Psoas muscle (tissue), 7 donors: ENCODE measurements at regions not wholly inside any gene's neighbourhood (a gene's known extent, or its start where the extent isn't known, plus 50 kb on each side); places are given as distances from the start of the nearest gene placed in this dataset.

Experiments
- ATAC-seq, 4 donors: fragments of 200-7000 bp; cut with Tn5 transposase; one replicate each; pipeline ENCODE4 v1.9.1; 2020; ENCODE audit warnings: moderate library complexity in 3 of 4, mild to moderate bottlenecking in 2 of 4
- DNase-seq, 2 donors: peaks; one replicate each; pipeline ENCODE4 v3.0.0-alpha.2; 2020
- H3K27ac ChIP-seq: fragments of 200-600 bp; one replicate; pipeline ENCODE4 v1.8.0; 2022
- H3K27me3 ChIP-seq, 3 donors: fragments of 200-600 bp in 1 of 3; one replicate each; pipeline versions ENCODE4 v1.6.1 to v1.8.0; 2013 to 2022; ENCODE audit warnings: low read length in 2 of 3, mild to moderate bottlenecking in 2 of 3, moderate library complexity in 1 of 3; ENCODE audit not compliant: insufficient read depth in 3 of 3
- H3K36me3 ChIP-seq, 2 donors: fragments of 200-600 bp in 1 of 2; one replicate each; pipeline versions ENCODE4 v1.6.1 to v1.8.0; 2013 to 2022; ENCODE audit warnings: low read depth in 1 of 2, mild to moderate bottlenecking in 1 of 2, moderate library complexity in 1 of 2; ENCODE audit not compliant: insufficient read depth in 1 of 2
- H3K4me1 ChIP-seq: fragments of 200-600 bp; one replicate; pipeline ENCODE4 v1.8.0; 2022
- H3K4me3 ChIP-seq: fragments of 200-600 bp; one replicate; pipeline ENCODE4 v1.8.0; 2022; ENCODE audit warnings: mild to moderate bottlenecking
- H3K9me3 ChIP-seq: fragments of 200-600 bp; one replicate; pipeline ENCODE4 v1.8.0; 2022
- WGBS, 3 donors: extraction: QIAGEN DNeasy Blood & Tissue Kit; methylation state at CpG; one replicate each; pipeline versions ENCODE4 v1.1.6 to v1.1.7; 2013; 5-methylcytosine and 5-hydroxymethylcytosine counted together
- intact Hi-C, 2 donors: fragments of 100-400 bp; cut with DNase I; formaldehyde crosslinking; loops; one replicate each; pipeline versions ENCODE4 v1.11.0 to v1.14.2; 2022
- TF ChIP-seq, protein P1 (sequence below): fragments of 200-600 bp; IDR thresholded peaks from one replicate; pipeline ENCODE4 v1.8.0; 2022; ENCODE audit warnings: antibody characterized with exemption
- donor health status: healthy with polysubstance abuse.
- donor health status: DM: no; HTN: no; CAD: no; lungs with moderate emphysema.
- donor health status: Bipolar disorder and iron deficiency.
- donor health status: healthy.
- donor health status: DM: yes; HTN: yes; CAD: no.
- donor health status: DM: no; HTN: no; CAD: no.
- donor health status: DM: yes; HTN: yes; CAD: no.

DNA sequence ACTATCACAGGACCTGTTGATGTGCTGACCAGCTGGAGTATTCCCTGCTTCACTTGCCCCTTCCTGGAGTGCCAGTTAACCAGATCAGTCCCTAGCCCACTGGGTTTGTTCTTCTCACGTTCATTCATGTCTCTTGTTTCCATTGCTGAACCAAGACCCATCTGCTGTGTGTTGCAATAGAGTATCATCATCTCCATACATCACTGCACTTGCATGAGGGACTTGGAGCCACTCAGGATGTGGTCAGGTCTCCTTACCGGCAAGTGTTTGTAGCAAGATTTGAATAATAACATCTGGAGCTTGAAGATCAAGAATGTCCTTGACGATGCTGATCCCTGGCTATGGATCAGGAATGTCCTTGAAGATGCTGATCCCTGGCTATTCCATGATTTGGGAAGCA, 358.6 kb downstream of the IRX1 start:
- no peak for DNase-seq

DNA sequence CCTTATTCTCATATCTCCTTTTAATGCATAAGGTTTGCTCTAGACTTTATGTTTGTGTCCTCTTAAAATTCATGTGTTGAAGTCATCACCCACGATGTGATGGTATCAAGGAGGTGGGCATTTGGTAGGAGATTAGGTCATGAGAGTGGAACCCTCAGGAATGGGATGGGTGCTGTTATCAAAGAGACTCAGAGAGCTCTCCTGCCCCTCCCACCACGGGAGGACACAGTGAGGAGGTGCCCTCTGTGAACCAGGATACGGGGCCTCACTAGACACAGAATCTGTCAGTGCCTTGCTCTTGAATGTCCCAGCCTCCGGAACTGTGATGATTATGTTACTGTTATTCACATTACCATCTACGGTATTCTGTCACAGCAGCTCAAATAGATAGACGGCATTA, 359.0 kb downstream of the IRX1 start:
- intact Hi-C loops, result no loop called here
- Histone ChIP-seq H3K4me1 (no peaks in the 10 kb centered on the region), H3K27ac (no peak overlapping the region), H3K36me3 (no peaks in the 10 kb centered on the region), H3K9me3 (no peaks in the 10 kb centered on the region), H3K4me3 (no peak overlapping the region), H3K27me3 (no peaks in the 10 kb centered on the region)
- no peak for DNase-seq
- 65 to 68% (median 67%) methylated on average over 6 of the region's 6 CpGs for WGBS, 3 donors
- ATAC-seq, result no peak
- TF ChIP-seq, protein P1, sequence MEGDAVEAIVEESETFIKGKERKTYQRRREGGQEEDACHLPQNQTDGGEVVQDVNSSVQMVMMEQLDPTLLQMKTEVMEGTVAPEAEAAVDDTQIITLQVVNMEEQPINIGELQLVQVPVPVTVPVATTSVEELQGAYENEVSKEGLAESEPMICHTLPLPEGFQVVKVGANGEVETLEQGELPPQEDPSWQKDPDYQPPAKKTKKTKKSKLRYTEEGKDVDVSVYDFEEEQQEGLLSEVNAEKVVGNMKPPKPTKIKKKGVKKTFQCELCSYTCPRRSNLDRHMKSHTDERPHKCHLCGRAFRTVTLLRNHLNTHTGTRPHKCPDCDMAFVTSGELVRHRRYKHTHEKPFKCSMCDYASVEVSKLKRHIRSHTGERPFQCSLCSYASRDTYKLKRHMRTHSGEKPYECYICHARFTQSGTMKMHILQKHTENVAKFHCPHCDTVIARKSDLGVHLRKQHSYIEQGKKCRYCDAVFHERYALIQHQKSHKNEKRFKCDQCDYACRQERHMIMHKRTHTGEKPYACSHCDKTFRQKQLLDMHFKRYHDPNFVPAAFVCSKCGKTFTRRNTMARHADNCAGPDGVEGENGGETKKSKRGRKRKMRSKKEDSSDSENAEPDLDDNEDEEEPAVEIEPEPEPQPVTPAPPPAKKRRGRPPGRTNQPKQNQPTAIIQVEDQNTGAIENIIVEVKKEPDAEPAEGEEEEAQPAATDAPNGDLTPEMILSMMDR, result no peak

More for the DNA sequence above, 358.6 kb downstream of the IRX1 start:
- H3K27ac ChIP-seq, result no peak overlapping the region
- H3K9me3 ChIP-seq, result no peaks in the 10 kb centered on the region
- no peaks in the 10 kb centered on the region for H3K4me1 ChIP-seq
- 34 to 53% (median 46%) methylated on average over 3 of the region's 3 CpGs for WGBS, 3 donors
- ATAC-seq, result no peak
- intact Hi-C loops, result no loop called here
- no peaks in the 10 kb centered on the region for H3K27me3 ChIP-seq
- H3K36me3 ChIP-seq, result no peaks in the 10 kb centered on the region
- H3K4me3 ChIP-seq, result no peak overlapping the region
- TF ChIP-seq, protein P1, result no peak

DNA sequence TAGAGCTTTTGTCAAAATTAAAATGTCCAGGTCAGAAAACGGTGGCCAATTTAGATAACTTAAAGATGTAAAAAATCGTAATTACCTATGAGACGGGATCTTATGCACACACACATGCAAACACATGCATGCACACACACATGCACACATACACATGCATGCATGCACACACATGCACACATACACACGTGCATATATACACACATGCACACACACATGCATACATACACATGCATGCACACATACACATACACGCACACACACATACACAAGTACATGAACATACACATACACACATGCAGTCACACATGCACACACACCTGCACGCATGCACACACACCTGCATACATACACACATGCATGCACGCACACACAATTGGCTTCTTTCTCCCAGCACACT, 362.0 kb downstream of the IRX1 start:
- no peak overlapping the region for H3K27ac ChIP-seq
- H3K4me1 ChIP-seq, result no peaks in the 10 kb centered on the region
- no peaks in the 10 kb centered on the region for H3K9me3 ChIP-seq
- intact Hi-C loops, result no loop called here
- ATAC-seq (no peak), DNase-seq (no peak)
- H3K4me3 ChIP-seq, result no peak overlapping the region
- H3K36me3 ChIP-seq, result no peaks in the 10 kb centered on the region
- no peaks in the 10 kb centered on the region for H3K27me3 ChIP-seq
- TF ChIP-seq, protein P1, result no peak
- WGBS, 3 donors, result 74 to 86% (median 77%) methylated on average over 7 of the region's 7 CpGs

DNA sequence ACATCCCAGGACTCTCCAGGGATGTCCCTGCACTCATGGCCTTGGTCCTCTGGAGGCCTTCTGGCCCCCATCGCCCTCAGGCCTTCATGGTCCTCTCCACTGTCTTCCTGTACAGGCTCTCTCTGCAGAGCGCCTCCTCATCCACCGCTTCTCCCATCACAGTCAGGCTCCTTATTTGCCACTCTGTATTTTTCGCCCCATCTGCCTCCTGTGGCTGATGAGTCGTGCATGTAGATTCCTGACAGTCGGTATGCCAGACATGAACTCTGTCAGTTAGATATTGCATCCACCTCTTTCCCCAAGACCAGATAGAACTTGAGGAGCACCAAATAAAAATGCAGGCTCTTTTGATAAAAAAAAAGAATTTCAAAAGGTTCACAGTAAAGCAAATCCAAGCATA, 362.8 kb downstream of the IRX1 start:
- no peak overlapping the region for H3K4me3 ChIP-seq

DNA sequence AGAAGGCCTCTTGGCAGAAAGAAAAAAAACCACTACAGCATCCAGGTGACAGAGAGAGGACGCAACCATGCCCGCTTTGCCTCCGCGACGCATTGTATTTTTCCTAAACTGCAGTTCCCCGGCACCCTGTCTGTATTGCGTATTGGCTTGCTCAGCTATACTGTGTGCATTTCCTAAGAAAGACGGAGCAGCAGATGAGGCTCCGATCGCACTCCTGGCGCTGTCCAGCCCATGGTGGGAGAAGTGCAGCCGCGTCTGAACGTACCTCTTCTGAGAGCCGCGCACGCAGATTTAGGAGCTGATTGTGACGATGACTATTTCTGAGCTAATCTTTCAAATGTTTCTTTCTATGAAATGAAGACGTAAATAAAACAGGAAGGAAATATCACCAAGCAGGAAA, 366.5 kb downstream of the IRX1 start:
- WGBS, 3 donors, result 82 to 88% (median 86%) methylated on average over 19 of the region's 19 CpGs
- Histone ChIP-seq H3K4me3 (no peak overlapping the region), H3K27me3 (no peaks in the 10 kb centered on the region), H3K9me3 (no peaks in the 10 kb centered on the region), H3K4me1 (no peaks in the 10 kb centered on the region), H3K36me3 (no peaks in the 10 kb centered on the region), H3K27ac (no peak overlapping the region)
- DNase-seq (no peak), ATAC-seq (no peak)
- intact Hi-C loops, result no loop called here
- TF ChIP-seq, protein P1, result no peak

More for the DNA sequence above, 362.8 kb downstream of the IRX1 start:
- no peak overlapping the region for H3K27ac ChIP-seq
- no peak for ATAC-seq
- H3K9me3 ChIP-seq, result no peaks in the 10 kb centered on the region
- no peaks in the 10 kb centered on the region for H3K4me1 ChIP-seq
- intact Hi-C loops, result no loop called here
- no peaks in the 10 kb centered on the region for H3K36me3 ChIP-seq
- WGBS, 3 donors, result 85 to 91% (median 87%) methylated on average over 6 of the region's 6 CpGs
- H3K27me3 ChIP-seq, result no peaks in the 10 kb centered on the region
- no peak for DNase-seq
- TF ChIP-seq, protein P1, result no peak
